A549 (cell line): ENCODE measurements at regions not wholly inside any gene's neighbourhood (a gene's known extent, or its start where the extent isn't known, plus 50 kb on each side); places are given as distances from the start of the nearest gene placed in this dataset.

Source experiments
- CEBPB ChIP-seq, 2 experiments: fragments of >200 bp in 1 of 2; sonication (Bioruptor Twin) in 1 of 2; formaldehyde crosslinking in 1 of 2; IDR thresholded peaks; 2 replicates each; pipeline ENCODE4 v1.6.1; 2012 to 2016
- CHD2 ChIP-seq: fragments of 150-350 bp; IDR thresholded peaks from 2 replicates; pipeline ENCODE4 v1.6.1; 2014; ENCODE audit warnings: low read length; ENCODE audit not compliant: partially characterized antibody
- EP300 ChIP-seq, 2 experiments: fragments of >200 bp; sonication (Bioruptor Twin); formaldehyde crosslinking; IDR thresholded peaks; 2 replicates in 1 of 2; 3 replicates in 1 of 2; pipeline ENCODE4 v1.6.1; 2016 to 2017
- JUN ChIP-seq, 2 experiments: fragments of >200 bp; sonication (Bioruptor Twin); formaldehyde crosslinking; IDR thresholded peaks; 2 replicates in 1 of 2; 3 replicates in 1 of 2; pipeline ENCODE4 v1.6.1; 2016 to 2017
- KDM5A ChIP-seq: fragments of 200-600 bp; sonication (generic); IDR thresholded peaks from 2 replicates; pipeline ENCODE4 v1.6.1; 2016; ENCODE audit warnings: antibody characterized with exemption, mild to moderate bottlenecking
- MAZ ChIP-seq: fragments of 150-350 bp; IDR thresholded peaks from 2 replicates; pipeline ENCODE4 v1.6.1; 2014; ENCODE audit warnings: antibody characterized with exemption, low read depth, low read length, borderline replicate concordance
- NR3C1 ChIP-seq: fragments of >200 bp; sonication (Bioruptor Twin); formaldehyde crosslinking; IDR thresholded peaks from 3 replicates; pipeline ENCODE4 v1.6.1; 2017
- RARB ChIP-seq: fragments of 250-450 bp; sonication (Bioruptor Pico); IDR thresholded peaks from 2 replicates; pipeline ENCODE4 v1.8.0; 2021; ENCODE audit warnings: mild to moderate bottlenecking, moderate library complexity
- RNF2 ChIP-seq: fragments of 200-600 bp; sonication (generic); IDR thresholded peaks from 2 replicates; pipeline ENCODE4 v1.6.1; 2016; ENCODE audit warnings: low read depth, mild to moderate bottlenecking, antibody characterized with exemption, moderate library complexity, borderline replicate concordance
- SREBF2 ChIP-seq: fragments of 450-650 bp; IDR thresholded peaks from 2 replicates; pipeline ENCODE4 v1.6.1; 2014; ENCODE audit warnings: mild to moderate bottlenecking, moderate library complexity
- TF ChIP-seq, protein P1 (sequence below): fragments of >200 bp; sonication (Bioruptor Twin); formaldehyde crosslinking; IDR thresholded peaks from 3 replicates; pipeline ENCODE4 v1.5.1; 2016

DNA sequence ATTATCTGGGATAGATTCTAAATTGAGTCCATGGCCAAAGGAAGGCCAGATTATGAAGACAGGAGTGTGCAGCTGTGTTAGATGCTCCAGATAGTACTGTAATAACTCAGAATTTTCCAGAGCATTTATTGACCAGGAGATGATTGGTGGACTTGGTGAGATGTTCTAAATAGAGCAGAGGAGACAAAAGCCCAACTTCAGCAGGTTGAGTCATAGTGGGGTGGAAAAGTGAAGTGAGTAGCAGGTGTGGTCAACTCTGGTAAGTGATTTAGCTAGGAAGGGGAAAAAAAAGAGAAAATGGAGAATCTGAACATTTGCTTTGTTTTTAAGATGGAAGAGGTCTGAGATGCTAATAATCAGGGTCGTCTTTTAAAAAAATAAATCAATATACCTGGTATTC is 227.4 kb downstream of the TMEM200A start:
- TF ChIP-seq, protein P1, sequence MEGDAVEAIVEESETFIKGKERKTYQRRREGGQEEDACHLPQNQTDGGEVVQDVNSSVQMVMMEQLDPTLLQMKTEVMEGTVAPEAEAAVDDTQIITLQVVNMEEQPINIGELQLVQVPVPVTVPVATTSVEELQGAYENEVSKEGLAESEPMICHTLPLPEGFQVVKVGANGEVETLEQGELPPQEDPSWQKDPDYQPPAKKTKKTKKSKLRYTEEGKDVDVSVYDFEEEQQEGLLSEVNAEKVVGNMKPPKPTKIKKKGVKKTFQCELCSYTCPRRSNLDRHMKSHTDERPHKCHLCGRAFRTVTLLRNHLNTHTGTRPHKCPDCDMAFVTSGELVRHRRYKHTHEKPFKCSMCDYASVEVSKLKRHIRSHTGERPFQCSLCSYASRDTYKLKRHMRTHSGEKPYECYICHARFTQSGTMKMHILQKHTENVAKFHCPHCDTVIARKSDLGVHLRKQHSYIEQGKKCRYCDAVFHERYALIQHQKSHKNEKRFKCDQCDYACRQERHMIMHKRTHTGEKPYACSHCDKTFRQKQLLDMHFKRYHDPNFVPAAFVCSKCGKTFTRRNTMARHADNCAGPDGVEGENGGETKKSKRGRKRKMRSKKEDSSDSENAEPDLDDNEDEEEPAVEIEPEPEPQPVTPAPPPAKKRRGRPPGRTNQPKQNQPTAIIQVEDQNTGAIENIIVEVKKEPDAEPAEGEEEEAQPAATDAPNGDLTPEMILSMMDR: no peak
- TF ChIP-seq CEBPB (IDR thresholded peaks at IDR 0.05) (no peak), RNF2 (no peak), EP300 (IDR thresholded peaks at IDR 0.05) (no peak), RARB (CRISPR knock-in tag) (no peak), MAZ (no peak), SREBF2 (no peak), KDM5A (no peak), NR3C1 (no peak), JUN (IDR thresholded peaks at IDR 0.05) (no peak), CHD2 (no peak)
